ENCODE measurements at regions not wholly inside any gene's neighbourhood (a gene's known extent, or its start where the extent isn't known, plus 50 kb on each side); places are given as distances from the start of the nearest gene placed in this dataset.

DNA sequence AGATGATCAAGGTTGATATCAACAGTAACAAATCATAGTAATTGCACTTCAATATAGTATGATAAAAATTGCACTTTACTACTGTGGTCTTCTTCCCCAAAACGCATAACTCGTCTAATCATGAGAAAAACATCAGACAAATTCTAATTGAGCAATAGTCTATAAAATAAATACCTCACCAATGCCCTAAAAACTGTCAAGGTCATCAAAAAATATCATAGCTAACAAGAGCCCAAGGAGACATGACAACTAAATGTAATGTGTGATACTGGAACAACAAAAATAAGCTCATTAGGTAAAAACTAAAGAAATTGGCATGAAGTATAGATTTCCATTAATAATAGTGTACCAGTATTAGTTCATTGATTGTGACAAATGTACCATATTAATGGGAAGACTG is 85.6 kb upstream of the LRRC3B start:
- Histone ChIP-seq H3K9me3 (replicated peaks; ENCODE audit: control insufficient read depth, insufficient read depth, low read length) (peaks cover 4% of the 10 kb centered on the region), H3K9me1 (replicated peaks; ENCODE audit: control insufficient read depth, extremely low read depth, insufficient read depth, low read length) (no peaks in the 10 kb centered on the region), H3K4me3 (replicated peaks in 1 of 3; ENCODE audit: insufficient read depth in 1 of 3, low read depth in 1 of 3, low read length in 3 of 3) (no peak overlapping the region), H3K27ac (ENCODE audit: insufficient read depth, low read depth, low read length) (no peak overlapping the region), H3K27me3 (ENCODE audit: control insufficient read depth in 2 of 2, insufficient read depth in 2 of 2, low read length in 2 of 2) (no peaks in the 10 kb centered on the region), H3K4me2 (ENCODE audit: insufficient read depth, low read length) (no peak overlapping the region), H3K79me2 (ENCODE audit: control insufficient read depth, insufficient read depth, low read length) (no peaks in the 10 kb centered on the region), H4K20me1 (replicated peaks; ENCODE audit: control insufficient read depth, extremely low read depth, insufficient read depth, low read length) (no peaks in the 10 kb centered on the region), H3K4me1 (ENCODE audit: control insufficient read depth, extremely low read depth, insufficient read depth, low read length) (no peaks in the 10 kb centered on the region), H2AFZ (ENCODE audit: low read depth, low read length) (no peak overlapping the region), H3K9ac (replicated peaks; ENCODE audit: extremely low read depth, insufficient read depth, low read length) (no peak overlapping the region), H3K36me3 (ENCODE audit: control insufficient read depth in 2 of 2, extremely low read depth in 1 of 2, insufficient read depth in 2 of 2, low read length in 2 of 2) (no peaks in the 10 kb centered on the region)
- intact Hi-C loops (cut with micrococcal nuclease): no loop called here
- ChIA-PET POLR2A (no interaction called here), CTCF (no interaction called here)
- DNase-seq (ENCODE audit: low read depth, low spot score) (no peak), FAIRE-seq (no peak)
- dilution Hi-C loops (cut with MboI; ENCODE audit: extremely low pct_ligation_motif_present, low sequenced_read_pairs): no loop called here
- TF ChIP-seq MYC (IDR thresholded peaks at IDR 0.05; ENCODE audit: low read depth, low read length) (no peak), EZH2 (IDR thresholded peaks at IDR 0.05; ENCODE audit: borderline replicate concordance, low read depth, low read length, severe bottlenecking) (no peak), JUN (IDR thresholded peaks at IDR 0.05; ENCODE audit: borderline replicate concordance, insufficient read depth, insufficient read length, low read depth) (no peak), GATA2 (IDR thresholded peaks at IDR 0.05; ENCODE audit: insufficient read depth, insufficient read length, low read depth, low read length) (no peak), POLR2A (IDR thresholded peaks at IDR 0.05; ENCODE audit: low read depth, low read length) (no peak), FOS (IDR thresholded peaks at IDR 0.05; ENCODE audit: borderline replicate concordance, insufficient read depth, low read length) (no peak), POLR2AphosphoS5 (IDR thresholded peaks at IDR 0.05; ENCODE audit: insufficient read depth, low read depth, low read length) (no peak)
- TF ChIP-seq, protein P1, sequence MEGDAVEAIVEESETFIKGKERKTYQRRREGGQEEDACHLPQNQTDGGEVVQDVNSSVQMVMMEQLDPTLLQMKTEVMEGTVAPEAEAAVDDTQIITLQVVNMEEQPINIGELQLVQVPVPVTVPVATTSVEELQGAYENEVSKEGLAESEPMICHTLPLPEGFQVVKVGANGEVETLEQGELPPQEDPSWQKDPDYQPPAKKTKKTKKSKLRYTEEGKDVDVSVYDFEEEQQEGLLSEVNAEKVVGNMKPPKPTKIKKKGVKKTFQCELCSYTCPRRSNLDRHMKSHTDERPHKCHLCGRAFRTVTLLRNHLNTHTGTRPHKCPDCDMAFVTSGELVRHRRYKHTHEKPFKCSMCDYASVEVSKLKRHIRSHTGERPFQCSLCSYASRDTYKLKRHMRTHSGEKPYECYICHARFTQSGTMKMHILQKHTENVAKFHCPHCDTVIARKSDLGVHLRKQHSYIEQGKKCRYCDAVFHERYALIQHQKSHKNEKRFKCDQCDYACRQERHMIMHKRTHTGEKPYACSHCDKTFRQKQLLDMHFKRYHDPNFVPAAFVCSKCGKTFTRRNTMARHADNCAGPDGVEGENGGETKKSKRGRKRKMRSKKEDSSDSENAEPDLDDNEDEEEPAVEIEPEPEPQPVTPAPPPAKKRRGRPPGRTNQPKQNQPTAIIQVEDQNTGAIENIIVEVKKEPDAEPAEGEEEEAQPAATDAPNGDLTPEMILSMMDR (IDR thresholded peaks at IDR 0.05; ENCODE audit: extremely low read depth in 1 of 2, insufficient read depth in 1 of 2, low read depth in 1 of 2, low read length in 2 of 2): no peak
- TF ChIP-seq, protein P2, sequence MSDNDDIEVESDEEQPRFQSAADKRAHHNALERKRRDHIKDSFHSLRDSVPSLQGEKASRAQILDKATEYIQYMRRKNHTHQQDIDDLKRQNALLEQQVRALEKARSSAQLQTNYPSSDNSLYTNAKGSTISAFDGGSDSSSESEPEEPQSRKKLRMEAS (IDR thresholded peaks at IDR 0.05; ENCODE audit: insufficient read depth, insufficient read length): no peak
- no TSS peak for BruUV-seq (replicated peaks)

Data from endothelial cell of umbilical vein (primary cell).